T-helper 2 cell treated with Interferon-gamma antibody and Interleukin-4, amounts not matched to agents 5 μg/mL and 100 μg/mL, for 36 hours (primary cell): ENCODE measurements at regions not wholly inside any gene's neighbourhood (a gene's known extent, or its start where the extent isn't known, plus 50 kb on each side); places are given as distances from the start of the nearest gene placed in this dataset.
"Not testable (repeated sequence)": the region's sequence is repeated elsewhere in the genome, so short reads cannot be mapped to it uniquely, and the experiment has no call there.

Experiments
- DNase-seq: peaks from one replicate; pipeline ENCODE4 v3.0.0; 2021; ENCODE audit warnings: low spot score
- H3K27ac Mint-ChIP-seq: one replicate; pipeline ENCODE4 v1.8.0; 2021; ENCODE audit warnings: mild to moderate bottlenecking, mixed read lengths
- H3K27me3 Mint-ChIP-seq: one replicate; pipeline ENCODE4 v1.8.0; 2021; ENCODE audit warnings: low read depth, mixed read lengths
- H3K36me3 Mint-ChIP-seq: one replicate; pipeline ENCODE4 v1.8.0; 2021; ENCODE audit warnings: low read depth, mixed read lengths
- H3K4me1 Mint-ChIP-seq: one replicate; pipeline ENCODE4 v1.8.0; 2021; ENCODE audit warnings: low read depth, mixed read lengths
- H3K4me3 Mint-ChIP-seq: one replicate; pipeline ENCODE4 v1.8.0; 2022; ENCODE audit warnings: mild to moderate bottlenecking, moderate library complexity, mixed read lengths
- H3K9me3 Mint-ChIP-seq: one replicate; pipeline ENCODE4 v1.8.0; 2021; ENCODE audit warnings: mixed read lengths

- Mint-ChIP-seq H3K27me3 (no peaks in the 10 kb centered on the region), H3K36me3 (no peaks in the 10 kb centered on the region), H3K9me3 (peaks cover 21% of the 10 kb centered on the region), H3K4me1 (no peaks in the 10 kb centered on the region), H3K4me3 (no peak overlapping the region), H3K27ac (no peak overlapping the region)
- DNase-seq = no peak
Observed at GRCh38 chr13:83453300-83453699, 429.0 kb downstream of the SLITRK1 start.

- H3K36me3 Mint-ChIP-seq = no peaks in the 10 kb centered on the region
- H3K4me1 Mint-ChIP-seq = no peaks in the 10 kb centered on the region
- H3K4me3 Mint-ChIP-seq = no peak overlapping the region
- DNase-seq = no peak
- H3K9me3 Mint-ChIP-seq = peaks cover 20% of the 10 kb centered on the region
- H3K27ac Mint-ChIP-seq = no peak overlapping the region
- no peaks in the 10 kb centered on the region for H3K27me3 Mint-ChIP-seq
Observed at GRCh38 chr13:83452292-83452950, 429.9 kb downstream of the SLITRK1 start.

- Mint-ChIP-seq H3K4me1 (no peaks in the 10 kb centered on the region), H3K27ac (no peak overlapping the region), H3K27me3 (no peaks in the 10 kb centered on the region), H3K4me3 (no peak overlapping the region), H3K36me3 (no peaks in the 10 kb centered on the region), H3K9me3 (peaks cover 15% of the 10 kb centered on the region)
- DNase-seq = no peak
Observed at GRCh38 chr13:83450591-83450990, 431.7 kb downstream of the SLITRK1 start.

- DNase-seq = no peak
- Mint-ChIP-seq H3K36me3 (no peaks in the 10 kb centered on the region), H3K27ac (no peak overlapping the region), H3K4me1 (no peaks in the 10 kb centered on the region), H3K9me3 (peaks cover 20% of the 10 kb centered on the region), H3K4me3 (no peak overlapping the region), H3K27me3 (no peaks in the 10 kb centered on the region)
Observed at GRCh38 chr13:83449668-83450395, 432.4 kb downstream of the SLITRK1 start.

- Mint-ChIP-seq H3K4me3 (no peak overlapping the region), H3K9me3 (peaks cover 43% of the 10 kb centered on the region), H3K36me3 (no peaks in the 10 kb centered on the region), H3K4me1 (no peaks in the 10 kb centered on the region), H3K27me3 (no peaks in the 10 kb centered on the region), H3K27ac (no peak overlapping the region)
- no peak for DNase-seq
Observed at GRCh38 chr13:83440465-83440864, 441.8 kb downstream of the SLITRK1 start.

- H3K9me3 Mint-ChIP-seq = peaks cover 35% of the 10 kb centered on the region
- H3K36me3 Mint-ChIP-seq, DNase-seq, H3K4me1 Mint-ChIP-seq, H3K27ac Mint-ChIP-seq, H3K27me3 Mint-ChIP-seq, H3K4me3 Mint-ChIP-seq: not testable (repeated sequence)
Observed at GRCh38 chr13:83439464-83439863, 442.8 kb downstream of the SLITRK1 start.

GRCh38 chr13:83423861-83424260 is 458.4 kb downstream of the SLITRK1 start:
- no peaks in the 10 kb centered on the region for H3K4me1 Mint-ChIP-seq
- DNase-seq = no peak
- H3K4me3 Mint-ChIP-seq = no peak overlapping the region
- no peaks in the 10 kb centered on the region for H3K27me3 Mint-ChIP-seq
- H3K27ac Mint-ChIP-seq = no peak overlapping the region
- no peaks in the 10 kb centered on the region for H3K36me3 Mint-ChIP-seq
- H3K9me3 Mint-ChIP-seq = peaks cover 34% of the 10 kb centered on the region

- peaks cover 34% of the 10 kb centered on the region for H3K9me3 Mint-ChIP-seq
Observed at GRCh38 chr13:83423381-83423780, 458.9 kb downstream of the SLITRK1 start.

GRCh38 chr13:83414393-83414792 is 467.9 kb downstream of the SLITRK1 start:
- no peaks in the 10 kb centered on the region for H3K27me3 Mint-ChIP-seq
- no peaks in the 10 kb centered on the region for H3K4me1 Mint-ChIP-seq
- no peaks in the 10 kb centered on the region for H3K36me3 Mint-ChIP-seq
- peaks cover 29% of the 10 kb centered on the region for H3K9me3 Mint-ChIP-seq
- H3K27ac Mint-ChIP-seq = no peak overlapping the region
- no peak for DNase-seq
- no peak overlapping the region for H3K4me3 Mint-ChIP-seq

More at GRCh38 chr13:83423381-83423780, 458.9 kb downstream of the SLITRK1 start:
- no peaks in the 10 kb centered on the region for H3K36me3 Mint-ChIP-seq
- no peak overlapping the region for H3K27ac Mint-ChIP-seq
- no peak for DNase-seq
- H3K4me1 Mint-ChIP-seq = no peaks in the 10 kb centered on the region
- H3K4me3 Mint-ChIP-seq = no peak overlapping the region
- no peaks in the 10 kb centered on the region for H3K27me3 Mint-ChIP-seq

- no peak overlapping the region for H3K4me3 Mint-ChIP-seq
- H3K9me3 Mint-ChIP-seq = peaks cover 19% of the 10 kb centered on the region
- H3K4me1 Mint-ChIP-seq = no peaks in the 10 kb centered on the region
- no peaks in the 10 kb centered on the region for H3K27me3 Mint-ChIP-seq
- H3K36me3 Mint-ChIP-seq = no peaks in the 10 kb centered on the region
- DNase-seq = no peak
- H3K27ac Mint-ChIP-seq = no peak overlapping the region
Observed at GRCh38 chr13:83386609-83387008, 495.7 kb downstream of the SLITRK1 start.

GRCh38 chr13:83378908-83379307 is 503.4 kb downstream of the SLITRK1 start:
- Mint-ChIP-seq H3K4me3 (no peak overlapping the region), H3K9me3 (peaks cover 17% of the 10 kb centered on the region), H3K27ac (no peak overlapping the region), H3K36me3 (no peaks in the 10 kb centered on the region), H3K4me1 (no peaks in the 10 kb centered on the region), H3K27me3 (no peaks in the 10 kb centered on the region)
- DNase-seq = no peak

GRCh38 chr13:83377491-83377890 is 504.8 kb downstream of the SLITRK1 start:
- Mint-ChIP-seq H3K9me3 (peaks cover 26% of the 10 kb centered on the region), H3K36me3 (no peaks in the 10 kb centered on the region), H3K4me1 (no peaks in the 10 kb centered on the region), H3K4me3 (no peak overlapping the region), H3K27me3 (no peaks in the 10 kb centered on the region), H3K27ac (no peak overlapping the region)
- no peak for DNase-seq

- H3K9me3 Mint-ChIP-seq = peaks cover 43% of the 10 kb centered on the region
- H3K4me3 Mint-ChIP-seq = no peak overlapping the region
- H3K36me3 Mint-ChIP-seq = no peaks in the 10 kb centered on the region
- H3K27me3 Mint-ChIP-seq = no peaks in the 10 kb centered on the region
- no peaks in the 10 kb centered on the region for H3K4me1 Mint-ChIP-seq
- DNase-seq = no peak
- no peak overlapping the region for H3K27ac Mint-ChIP-seq
Observed at GRCh38 chr13:83372786-83373185, 509.5 kb downstream of the SLITRK1 start.

GRCh38 chr13:83365723-83366122 is 516.6 kb downstream of the SLITRK1 start:
- no peaks in the 10 kb centered on the region for H3K4me1 Mint-ChIP-seq
- H3K4me3 Mint-ChIP-seq = no peak overlapping the region
- no peaks in the 10 kb centered on the region for H3K27me3 Mint-ChIP-seq
- peaks cover 19% of the 10 kb centered on the region for H3K9me3 Mint-ChIP-seq
- DNase-seq = no peak
- H3K27ac Mint-ChIP-seq = no peak overlapping the region
- no peaks in the 10 kb centered on the region for H3K36me3 Mint-ChIP-seq
